Activated naive CD8-positive, alpha-beta T cell treated with anti-CD3 and anti-CD28 coated beads, Interleukin-2, amount 10 ng/mL, durations not matched to agents 7 days and 5 days (primary cell): ENCODE measurements at regions not wholly inside any gene's neighbourhood (a gene's known extent, or its start where the extent isn't known, plus 50 kb on each side); places are given as distances from the start of the nearest gene placed in this dataset.

Experiments used
- ATAC-seq: fragments of 150-1000 bp; cut with Tn5 transposase; one replicate; pipeline ENCODE4 v1.10.0; 2021; ENCODE audit warnings: low read depth, moderate library complexity
- POLR2A ChIA-PET: fragments of 350-600 bp; sonication (Branson Sonifier 250); formaldehyde crosslinking; loops from one replicate; lab custom pipeline; 2021; ENCODE audit warnings: antibody characterized with exemption; lab: Charles Lee
- DNase-seq: peaks from one replicate; pipeline ENCODE4 v3.0.0; 2021
- H3K27ac Mint-ChIP-seq: one replicate; pipeline ENCODE4 v1.8.0; 2022; ENCODE audit warnings: mild to moderate bottlenecking, mixed read lengths
- H3K27me3 Mint-ChIP-seq: one replicate; pipeline ENCODE4 v1.8.0; 2022; ENCODE audit warnings: mild to moderate bottlenecking, moderate library complexity, mixed read lengths
- H3K36me3 Mint-ChIP-seq: one replicate; pipeline ENCODE4 v1.8.0; 2021; ENCODE audit warnings: mild to moderate bottlenecking, mixed read lengths
- H3K4me1 Mint-ChIP-seq: one replicate; pipeline ENCODE4 v1.8.0; 2021; ENCODE audit warnings: mixed read lengths
- H3K4me3 Mint-ChIP-seq: one replicate; pipeline ENCODE4 v1.8.0; 2022; ENCODE audit warnings: mild to moderate bottlenecking, moderate library complexity, mixed read lengths
- H3K9me3 Mint-ChIP-seq: one replicate; pipeline ENCODE4 v1.8.0; 2021; ENCODE audit warnings: mixed read lengths

- ATAC-seq (no peak), DNase-seq (no peak)
- Mint-ChIP-seq H3K27me3 (no peaks in the 10 kb centered on the region), H3K9me3 (no peaks in the 10 kb centered on the region), H3K27ac (no peak overlapping the region), H3K36me3 (no peaks in the 10 kb centered on the region), H3K4me3 (no peak overlapping the region), H3K4me1 (no peaks in the 10 kb centered on the region)
- POLR2A ChIA-PET: no interaction called here
Measured at GRCh38 chr9:82599336-82599949, 463.5 kb downstream of the RASEF start.

GRCh38 chr9:82600536-82601292 lies 462.2 kb downstream of the RASEF start:
- H3K4me3 Mint-ChIP-seq: no peak overlapping the region
- H3K27ac Mint-ChIP-seq: no peak overlapping the region
- no peaks in the 10 kb centered on the region for H3K9me3 Mint-ChIP-seq
- no peaks in the 10 kb centered on the region for H3K4me1 Mint-ChIP-seq
- no peaks in the 10 kb centered on the region for H3K27me3 Mint-ChIP-seq
- H3K36me3 Mint-ChIP-seq: no peaks in the 10 kb centered on the region
- no peak for ATAC-seq
- no peak for DNase-seq
- POLR2A ChIA-PET: no interaction called here

GRCh38 chr9:82601293-82601771 lies 461.6 kb downstream of the RASEF start:
- Mint-ChIP-seq H3K4me3 (no peak overlapping the region), H3K36me3 (no peaks in the 10 kb centered on the region)

GRCh38 chr9:82604947-82605656 lies 457.8 kb downstream of the RASEF start:
- POLR2A ChIA-PET: no interaction called here

More at GRCh38 chr9:82601293-82601771, 461.6 kb downstream of the RASEF start:
- ATAC-seq (no peak), DNase-seq (no peak)
- Mint-ChIP-seq H3K4me1 (no peaks in the 10 kb centered on the region), H3K27ac (no peak overlapping the region), H3K27me3 (no peaks in the 10 kb centered on the region), H3K9me3 (no peaks in the 10 kb centered on the region)
- POLR2A ChIA-PET: no interaction called here

GRCh38 chr9:82605657-82606031 lies 457.3 kb downstream of the RASEF start:
- no peaks in the 10 kb centered on the region for H3K27me3 Mint-ChIP-seq
- H3K36me3 Mint-ChIP-seq: no peaks in the 10 kb centered on the region
- no peak overlapping the region for H3K27ac Mint-ChIP-seq
- ATAC-seq (no peak), DNase-seq (no peak)
- H3K4me3 Mint-ChIP-seq: no peak overlapping the region
- POLR2A ChIA-PET: no interaction called here
- no peaks in the 10 kb centered on the region for H3K4me1 Mint-ChIP-seq
- no peaks in the 10 kb centered on the region for H3K9me3 Mint-ChIP-seq

More at GRCh38 chr9:82604947-82605656, 457.8 kb downstream of the RASEF start:
- no peaks in the 10 kb centered on the region for H3K36me3 Mint-ChIP-seq
- no peak overlapping the region for H3K27ac Mint-ChIP-seq
- H3K4me1 Mint-ChIP-seq: no peaks in the 10 kb centered on the region
- no peaks in the 10 kb centered on the region for H3K27me3 Mint-ChIP-seq
- DNase-seq: no peak
- no peak overlapping the region for H3K4me3 Mint-ChIP-seq
- no peak for ATAC-seq
- no peaks in the 10 kb centered on the region for H3K9me3 Mint-ChIP-seq

- no peak overlapping the region for H3K27ac Mint-ChIP-seq
- POLR2A ChIA-PET: no interaction called here
- ATAC-seq (no peak), DNase-seq (no peak)
- no peak overlapping the region for H3K4me3 Mint-ChIP-seq
- no peaks in the 10 kb centered on the region for H3K36me3 Mint-ChIP-seq
- no peaks in the 10 kb centered on the region for H3K27me3 Mint-ChIP-seq
- H3K4me1 Mint-ChIP-seq: no peaks in the 10 kb centered on the region
- H3K9me3 Mint-ChIP-seq: no peaks in the 10 kb centered on the region
Measured at GRCh38 chr9:82606071-82606470, 456.9 kb downstream of the RASEF start.

- Mint-ChIP-seq H3K4me3 (no peak overlapping the region), H3K4me1 (no peaks in the 10 kb centered on the region), H3K27me3 (no peaks in the 10 kb centered on the region), H3K36me3 (no peaks in the 10 kb centered on the region), H3K9me3 (no peaks in the 10 kb centered on the region), H3K27ac (no peak overlapping the region)
- no peak for ATAC-seq
- no peak for DNase-seq
- POLR2A ChIA-PET: no interaction called here
Measured at GRCh38 chr9:82606492-82607382, 456.2 kb downstream of the RASEF start.

GRCh38 chr9:82608487-82608886 lies 454.5 kb downstream of the RASEF start:
- DNase-seq (no peak), ATAC-seq (no peak)
- H3K27ac Mint-ChIP-seq: no peak overlapping the region
- H3K4me1 Mint-ChIP-seq: no peaks in the 10 kb centered on the region
- H3K27me3 Mint-ChIP-seq: no peaks in the 10 kb centered on the region
- no peaks in the 10 kb centered on the region for H3K36me3 Mint-ChIP-seq
- POLR2A ChIA-PET: no interaction called here
- H3K9me3 Mint-ChIP-seq: no peaks in the 10 kb centered on the region
- H3K4me3 Mint-ChIP-seq: no peak overlapping the region

GRCh38 chr9:82612942-82613341 lies 450.0 kb downstream of the RASEF start:
- H3K9me3 Mint-ChIP-seq: peaks cover 5% of the 10 kb centered on the region
- no peaks in the 10 kb centered on the region for H3K36me3 Mint-ChIP-seq
- POLR2A ChIA-PET: no interaction called here
- no peak overlapping the region for H3K27ac Mint-ChIP-seq
- ATAC-seq (no peak), DNase-seq (no peak)
- no peaks in the 10 kb centered on the region for H3K4me1 Mint-ChIP-seq
- no peak overlapping the region for H3K4me3 Mint-ChIP-seq
- no peaks in the 10 kb centered on the region for H3K27me3 Mint-ChIP-seq

GRCh38 chr9:82613498-82613897 lies 449.4 kb downstream of the RASEF start:
- H3K36me3 Mint-ChIP-seq: no peaks in the 10 kb centered on the region
- POLR2A ChIA-PET: no interaction called here
- H3K4me3 Mint-ChIP-seq: no peak overlapping the region
- ATAC-seq (no peak), DNase-seq (no peak)
- no peaks in the 10 kb centered on the region for H3K27me3 Mint-ChIP-seq
- no peak overlapping the region for H3K27ac Mint-ChIP-seq
- peaks cover 7% of the 10 kb centered on the region for H3K9me3 Mint-ChIP-seq
- H3K4me1 Mint-ChIP-seq: no peaks in the 10 kb centered on the region

- no peak overlapping the region for H3K27ac Mint-ChIP-seq
- ATAC-seq: no peak
- no peak overlapping the region for H3K4me3 Mint-ChIP-seq
- POLR2A ChIA-PET: no interaction called here
- H3K36me3 Mint-ChIP-seq: no peaks in the 10 kb centered on the region
- H3K27me3 Mint-ChIP-seq: no peaks in the 10 kb centered on the region
- peaks cover 7% of the 10 kb centered on the region for H3K9me3 Mint-ChIP-seq
- DNase-seq: no peak
- no peaks in the 10 kb centered on the region for H3K4me1 Mint-ChIP-seq
Measured at GRCh38 chr9:82616545-82616944, 446.4 kb downstream of the RASEF start.

GRCh38 chr9:82621447-82621846 lies 441.5 kb downstream of the RASEF start:
- no peak overlapping the region for H3K4me3 Mint-ChIP-seq
- peaks cover 7% of the 10 kb centered on the region for H3K9me3 Mint-ChIP-seq
- POLR2A ChIA-PET: no interaction called here
- no peaks in the 10 kb centered on the region for H3K27me3 Mint-ChIP-seq
- H3K36me3 Mint-ChIP-seq: no peaks in the 10 kb centered on the region
- no peak overlapping the region for H3K27ac Mint-ChIP-seq
- no peak for ATAC-seq
- DNase-seq: no peak
- no peaks in the 10 kb centered on the region for H3K4me1 Mint-ChIP-seq

- Mint-ChIP-seq H3K36me3 (no peaks in the 10 kb centered on the region), H3K4me1 (no peaks in the 10 kb centered on the region), H3K4me3 (no peak overlapping the region), H3K9me3 (peaks cover 15% of the 10 kb centered on the region), H3K27ac (no peak overlapping the region), H3K27me3 (no peaks in the 10 kb centered on the region)
- DNase-seq: no peak
- ATAC-seq: no peak
- POLR2A ChIA-PET: no interaction called here
Measured at GRCh38 chr9:82637368-82637767, 425.6 kb downstream of the RASEF start.
